ENCODE measurements at regions not wholly inside any gene's neighbourhood (a gene's known extent, or its start where the extent isn't known, plus 50 kb on each side); places are given as distances from the start of the nearest gene placed in this dataset.

- ATAC-seq (ENCODE audit: low read depth) (no peak), DNase-seq (no peak)
- peaks cover 14% of the 10 kb centered on the region for H3K9me3 Mint-ChIP-seq
- H3K4me1 Mint-ChIP-seq = no peaks in the 10 kb centered on the region
- TF ChIP-seq, protein P1, sequence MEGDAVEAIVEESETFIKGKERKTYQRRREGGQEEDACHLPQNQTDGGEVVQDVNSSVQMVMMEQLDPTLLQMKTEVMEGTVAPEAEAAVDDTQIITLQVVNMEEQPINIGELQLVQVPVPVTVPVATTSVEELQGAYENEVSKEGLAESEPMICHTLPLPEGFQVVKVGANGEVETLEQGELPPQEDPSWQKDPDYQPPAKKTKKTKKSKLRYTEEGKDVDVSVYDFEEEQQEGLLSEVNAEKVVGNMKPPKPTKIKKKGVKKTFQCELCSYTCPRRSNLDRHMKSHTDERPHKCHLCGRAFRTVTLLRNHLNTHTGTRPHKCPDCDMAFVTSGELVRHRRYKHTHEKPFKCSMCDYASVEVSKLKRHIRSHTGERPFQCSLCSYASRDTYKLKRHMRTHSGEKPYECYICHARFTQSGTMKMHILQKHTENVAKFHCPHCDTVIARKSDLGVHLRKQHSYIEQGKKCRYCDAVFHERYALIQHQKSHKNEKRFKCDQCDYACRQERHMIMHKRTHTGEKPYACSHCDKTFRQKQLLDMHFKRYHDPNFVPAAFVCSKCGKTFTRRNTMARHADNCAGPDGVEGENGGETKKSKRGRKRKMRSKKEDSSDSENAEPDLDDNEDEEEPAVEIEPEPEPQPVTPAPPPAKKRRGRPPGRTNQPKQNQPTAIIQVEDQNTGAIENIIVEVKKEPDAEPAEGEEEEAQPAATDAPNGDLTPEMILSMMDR (IDR thresholded peaks at IDR 0.05) = no peak
- no peaks in the 10 kb centered on the region for H3K36me3 Mint-ChIP-seq (ENCODE audit: low read depth)
- H3K27me3 Mint-ChIP-seq = peaks cover 52% of the 10 kb centered on the region
- no peak overlapping the region for H3K27ac Mint-ChIP-seq
- intact Hi-C loops (cut with micrococcal nuclease) = no loop called here
- ChIA-PET POLR2A (no interaction called here), CTCF (no interaction called here)
- H3K4me3 Mint-ChIP-seq = no peak overlapping the region
These were observed 410.0 kb upstream of the TNP1 start for GRCh38 chr2:217269701-217270484.

GRCh38 chr2:217268978-217269377 is 409.1 kb upstream of the TNP1 start:
- ChIA-PET CTCF (no interaction called here), POLR2A (no interaction called here)
- Mint-ChIP-seq H3K4me3 (no peak overlapping the region), H3K36me3 (ENCODE audit: low read depth) (no peaks in the 10 kb centered on the region), H3K27me3 (peaks cover 52% of the 10 kb centered on the region), H3K27ac (no peak overlapping the region), H3K4me1 (no peaks in the 10 kb centered on the region), H3K9me3 (peaks cover 14% of the 10 kb centered on the region)
- no peak for DNase-seq
- intact Hi-C loops (cut with micrococcal nuclease) = no loop called here
- TF ChIP-seq, protein P1 (IDR thresholded peaks at IDR 0.05) = no peak
- no peak for ATAC-seq (ENCODE audit: low read depth)

DNA sequence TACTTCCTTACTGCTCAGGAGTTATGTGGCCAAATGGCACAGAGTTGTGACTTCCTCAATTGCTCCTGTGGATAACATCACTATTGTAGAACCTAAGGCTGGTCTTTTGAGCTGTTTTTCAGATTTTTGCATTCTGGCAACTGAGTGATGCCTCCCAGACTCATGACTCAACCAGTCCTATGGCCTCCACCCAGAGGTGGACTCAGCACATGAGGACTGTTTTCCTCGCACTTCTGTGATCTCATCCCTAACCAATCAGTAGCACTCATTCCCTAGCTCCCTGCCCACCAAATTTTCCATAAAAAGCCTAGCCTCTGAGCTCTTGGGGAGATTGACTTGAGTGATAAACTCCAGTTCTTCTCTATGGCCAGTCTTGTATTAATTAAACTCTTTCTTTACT is 407.9 kb upstream of the TNP1 start:
- TF ChIP-seq, protein P1 (IDR thresholded peaks at IDR 0.05) = no peak
- no peak overlapping the region for H3K4me3 Mint-ChIP-seq

GRCh38 chr2:217263756-217264155 is 403.9 kb upstream of the TNP1 start:
- DNase-seq (no peak), ATAC-seq (ENCODE audit: low read depth) (no peak)
- Mint-ChIP-seq H3K36me3 (ENCODE audit: low read depth) (no peaks in the 10 kb centered on the region), H3K9me3 (peaks cover 14% of the 10 kb centered on the region), H3K4me3 (no peak overlapping the region), H3K4me1 (no peaks in the 10 kb centered on the region), H3K27ac (no peak overlapping the region), H3K27me3 (peaks cover 39% of the 10 kb centered on the region)
- ChIA-PET POLR2A (no interaction called here), CTCF (no interaction called here)
- TF ChIP-seq, protein P1 (IDR thresholded peaks at IDR 0.05) = no peak
- intact Hi-C loops (cut with micrococcal nuclease) = no loop called here

More for the DNA sequence above, 407.9 kb upstream of the TNP1 start:
- CTCF ChIA-PET = no interaction called here
- Mint-ChIP-seq H3K9me3 (peaks cover 14% of the 10 kb centered on the region), H3K27ac (no peak overlapping the region), H3K4me1 (no peaks in the 10 kb centered on the region), H3K36me3 (ENCODE audit: low read depth) (no peaks in the 10 kb centered on the region), H3K27me3 (peaks cover 53% of the 10 kb centered on the region)
- ATAC-seq (ENCODE audit: low read depth) (no peak), DNase-seq (no peak)
- intact Hi-C loops (cut with micrococcal nuclease) = no loop called here
- POLR2A ChIA-PET = no interaction called here

GRCh38 chr2:217262911-217263310 is 403.0 kb upstream of the TNP1 start:
- Mint-ChIP-seq H3K4me1 (no peaks in the 10 kb centered on the region), H3K27ac (no peak overlapping the region), H3K9me3 (peaks cover 11% of the 10 kb centered on the region), H3K36me3 (ENCODE audit: low read depth) (no peaks in the 10 kb centered on the region), H3K27me3 (peaks cover 40% of the 10 kb centered on the region), H3K4me3 (no peak overlapping the region)
- ChIA-PET CTCF (no interaction called here), POLR2A (no interaction called here)
- intact Hi-C loops (cut with micrococcal nuclease) = no loop called here
- DNase-seq = no peak
- TF ChIP-seq, protein P1 (IDR thresholded peaks at IDR 0.05) = no peak
- ATAC-seq (ENCODE audit: low read depth) = no peak

Data from activated B cell treated with CpG ODN at 0.5 μM for 24 hours (primary cell).